GM12878 (cell line): ENCODE measurements at regions not wholly inside any gene's neighbourhood (a gene's known extent, or its start where the extent isn't known, plus 50 kb on each side); places are given as distances from the start of the nearest gene placed in this dataset.

ENCODE experiments used
- ATAC-seq: fragments of 200-7000 bp; cut with Tn5 transposase; 3 replicates; pipeline ENCODE4 v1.9.1; 2020; ENCODE audit warnings: mild to moderate bottlenecking, moderate library complexity
- BruUV-seq: library from RNA; stranded (reverse); fragments of 400-500 nt; replicated peaks from 2 replicates; lab custom pipeline; 2021; lab: Mats Ljungman, UMichigan
- CTCF ChIA-PET: fragments of 300-600 bp; sonication (Branson Sonifier 250); formaldehyde crosslinking; extraction: SDS; loops from one replicate; lab custom pipeline; 2021; ENCODE audit warnings: inconsistent platforms; lab: Yijun Ruan, JAX
- POLR2A ChIA-PET: fragments of 350-600 bp; formaldehyde crosslinking; extraction: SDS; loops from one replicate; lab custom pipeline; 2021; ENCODE audit warnings: inconsistent platforms; lab: Charles Lee
- RAD21 ChIA-PET: fragments of 300-600 bp; sonication (Branson Sonifier 250); formaldehyde crosslinking; loops from one replicate; lab custom pipeline; 2023; ENCODE audit warnings: antibody characterized with exemption; ENCODE audit not compliant: unreplicated experiment; lab: Charles Lee
- SMC1A ChIA-PET: fragments of 300-600 bp; sonication (Branson Sonifier 250); formaldehyde crosslinking; loops from one replicate; lab custom pipeline; 2023; ENCODE audit not compliant: unreplicated experiment, uncharacterized antibody; lab: Charles Lee
- DNase-seq: peaks from one replicate; pipeline ENCODE4 v3.0.0-alpha.2; 2011; ENCODE audit warnings: low read depth, low spot score
- FAIRE-seq: peaks from 3 replicates; lab custom pipeline; 2011; peaks lifted over from hg19 to GRCh38; lab: Jason Lieb, UNC
- H2AFZ ChIP-seq: 2 replicates; pipeline ENCODE4 v1.6.0; 2011; ENCODE audit warnings: low read depth, low read length, control low read depth; ENCODE audit not compliant: control insufficient read depth
- H3K27ac ChIP-seq: 2 replicates; pipeline ENCODE4 v1.5.1; 2011; ENCODE audit warnings: control low read depth; ENCODE audit not compliant: control insufficient read depth, insufficient read depth
- H3K27me3 ChIP-seq, 2 experiments: replicated peaks in 1 of 2; 2 replicates each; pipeline versions ENCODE4 v1.6.0 to v1.6.1; 2011; ENCODE audit warnings: low read length in 1 of 2; ENCODE audit not compliant: control insufficient read depth in 2 of 2, insufficient read depth in 2 of 2
- H3K36me3 ChIP-seq, 2 experiments: 2 replicates each; pipeline ENCODE4 v1.5.1; 2011; ENCODE audit warnings: low read length in 1 of 2; ENCODE audit not compliant: control insufficient read depth in 2 of 2, insufficient read depth in 2 of 2
- H3K4me1 ChIP-seq: 2 replicates; pipeline ENCODE4 v1.6.1; 2011; ENCODE audit warnings: mild to moderate bottlenecking, low read length, moderate library complexity, mixed read lengths; ENCODE audit not compliant: control insufficient read depth, insufficient read depth
- H3K4me2 ChIP-seq: 2 replicates; pipeline ENCODE4 v1.6.0; 2011; ENCODE audit warnings: control low read depth; ENCODE audit not compliant: control insufficient read depth, insufficient read depth
- H3K4me3 ChIP-seq: fragments of 200-600 bp; sonication (generic); 2 replicates; pipeline ENCODE4 v1.5.1; 2016
- H3K79me2 ChIP-seq: 2 replicates; pipeline ENCODE4 v1.6.0; 2011; ENCODE audit warnings: low read length; ENCODE audit not compliant: control insufficient read depth, insufficient read depth
- H3K9ac ChIP-seq: 2 replicates; pipeline ENCODE4 v1.8.0; 2011; ENCODE audit warnings: low read length, control low read depth, mixed read lengths; ENCODE audit not compliant: control insufficient read depth, insufficient read depth
- H3K9me3 ChIP-seq: replicated peaks from 3 replicates; pipeline ENCODE4 v1.5.1; 2011; ENCODE audit warnings: mild to moderate bottlenecking, low read length; ENCODE audit not compliant: control insufficient read depth, insufficient read depth
- H4K20me1 ChIP-seq: 2 replicates; pipeline ENCODE4 v1.6.0; 2011; ENCODE audit not compliant: control insufficient read depth, insufficient read depth
- MEF2A ChIP-seq: IDR thresholded peaks from 2 replicates; pipeline ENCODE4 v1.6.1; 2011; ENCODE audit warnings: low read depth, mild to moderate bottlenecking, low read length, moderate library complexity; ENCODE audit not compliant: insufficient read depth
- STAT3 ChIP-seq: IDR thresholded peaks from 2 replicates; pipeline ENCODE4 v1.6.1; 2011; ENCODE audit warnings: low read depth, low read length, improper control_type of control experiment
- WGBS: methylation state at CpG from one replicate; pipeline ENCODE4 v1.1.6; 2016; ENCODE audit warnings: low lambda C conversion rate; ENCODE audit not compliant: insufficient replicate concordance, insufficient coverage; ENCODE audit errors: missing lambda C conversion rate; 5-methylcytosine and 5-hydroxymethylcytosine counted together
- in situ Hi-C: fragments of 300-500 bp; cut with MboI; formaldehyde crosslinking; loops from 9 replicates; pipeline ENCODE4 v1.14.3; 2018; ENCODE audit warnings: mixed read lengths
- intact Hi-C: fragments of 100-400 bp; cut with micrococcal nuclease; formaldehyde crosslinking; loops from one replicate; pipeline ENCODE4 v1.14.2; 2022; ENCODE audit not compliant: unreplicated experiment
- TF ChIP-seq, protein P1 (sequence below): fragments of 150-350 bp; IDR thresholded peaks from 2 replicates; pipeline ENCODE4 v1.6.1; 2016; ENCODE audit warnings: low read depth, low read length
- TF ChIP-seq, protein P2 (sequence below): IDR thresholded peaks from 2 replicates; pipeline ENCODE4 v1.6.1; 2011; ENCODE audit warnings: borderline replicate concordance, low read depth, mild to moderate bottlenecking, moderate library complexity, low read length; ENCODE audit not compliant: insufficient read depth, poor library complexity, severe bottlenecking
- TF ChIP-seq, protein P3 (sequence below): IDR thresholded peaks from 2 replicates; pipeline ENCODE4 v1.6.1; 2011; ENCODE audit warnings: low read depth, mild to moderate bottlenecking, low read length, moderate library complexity, borderline replicate concordance; ENCODE audit errors: extremely low read depth
- TF ChIP-seq, protein P4 (sequence below): IDR thresholded peaks from 2 replicates; pipeline ENCODE4 v1.6.1; 2011; ENCODE audit warnings: borderline replicate concordance, low read depth, mild to moderate bottlenecking, moderate library complexity, mixed read lengths, low read length; ENCODE audit not compliant: insufficient read depth; ENCODE audit errors: extremely low read length

DNA sequence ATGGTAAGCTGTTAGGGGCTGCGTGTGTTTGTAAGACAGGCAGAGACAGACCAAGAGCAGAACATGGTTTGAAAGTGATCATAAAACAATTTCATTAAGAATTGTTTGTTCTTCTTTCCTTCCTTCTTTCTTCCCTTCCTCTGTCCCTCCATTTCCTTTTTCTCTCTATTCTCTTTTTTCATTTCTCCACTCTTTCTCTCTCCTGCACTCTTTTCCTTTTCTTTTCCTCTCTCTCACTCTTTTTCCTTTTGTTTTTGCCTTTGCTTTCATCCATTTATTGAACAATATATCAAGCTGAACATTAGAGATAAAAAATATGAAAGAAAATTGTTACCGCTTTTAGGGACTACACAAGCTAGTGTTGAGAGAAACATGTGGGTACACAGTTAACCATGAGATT lies 62.2 kb upstream of the GOLIM4 start:
- WGBS = 80% methylated on average over 2 of the region's 2 CpGs
- peaks cover 5% of the 10 kb centered on the region; the same call in 1 of the 2 replicates for H3K4me1 ChIP-seq
- no peaks in the 10 kb centered on the region for H3K79me2 ChIP-seq
- DNase-seq = no peak
- FAIRE-seq = no peak
- ChIA-PET POLR2A (interaction anchor here (0.6 to 0.7 kb wide), 4 partner anchors 20 to 1742 kb away, joined by 3 to 7 read pairs (median 4); no protein-coding TSS in a partner anchor), RAD21 (no interaction called here), CTCF (interaction anchor here (0.6 to 3.3 kb wide), 5 partner anchors 7 to 376 kb away, joined by 3 to 17 read pairs (median 11); no protein-coding TSS in a partner anchor), SMC1A (interaction anchor here (1.5 kb wide), 1 partner anchor 105 kb away, joined by 6 read pairs; no protein-coding TSS in a partner anchor)
- no peak overlapping the region for H3K27ac ChIP-seq
- no peaks in the 10 kb centered on the region for H4K20me1 ChIP-seq
- no peak for ATAC-seq
- no peak overlapping the region for H3K4me3 ChIP-seq
- no peak overlapping the region for H3K4me2 ChIP-seq
- H3K27me3 ChIP-seq = no peaks in the 10 kb centered on the region
- intact Hi-C loops = no loop called here
- in situ Hi-C loops = no loop called here
- H3K9ac ChIP-seq = no peak overlapping the region
- TF ChIP-seq MEF2A (no peak), STAT3 (no peak)
- TF ChIP-seq, protein P1, sequence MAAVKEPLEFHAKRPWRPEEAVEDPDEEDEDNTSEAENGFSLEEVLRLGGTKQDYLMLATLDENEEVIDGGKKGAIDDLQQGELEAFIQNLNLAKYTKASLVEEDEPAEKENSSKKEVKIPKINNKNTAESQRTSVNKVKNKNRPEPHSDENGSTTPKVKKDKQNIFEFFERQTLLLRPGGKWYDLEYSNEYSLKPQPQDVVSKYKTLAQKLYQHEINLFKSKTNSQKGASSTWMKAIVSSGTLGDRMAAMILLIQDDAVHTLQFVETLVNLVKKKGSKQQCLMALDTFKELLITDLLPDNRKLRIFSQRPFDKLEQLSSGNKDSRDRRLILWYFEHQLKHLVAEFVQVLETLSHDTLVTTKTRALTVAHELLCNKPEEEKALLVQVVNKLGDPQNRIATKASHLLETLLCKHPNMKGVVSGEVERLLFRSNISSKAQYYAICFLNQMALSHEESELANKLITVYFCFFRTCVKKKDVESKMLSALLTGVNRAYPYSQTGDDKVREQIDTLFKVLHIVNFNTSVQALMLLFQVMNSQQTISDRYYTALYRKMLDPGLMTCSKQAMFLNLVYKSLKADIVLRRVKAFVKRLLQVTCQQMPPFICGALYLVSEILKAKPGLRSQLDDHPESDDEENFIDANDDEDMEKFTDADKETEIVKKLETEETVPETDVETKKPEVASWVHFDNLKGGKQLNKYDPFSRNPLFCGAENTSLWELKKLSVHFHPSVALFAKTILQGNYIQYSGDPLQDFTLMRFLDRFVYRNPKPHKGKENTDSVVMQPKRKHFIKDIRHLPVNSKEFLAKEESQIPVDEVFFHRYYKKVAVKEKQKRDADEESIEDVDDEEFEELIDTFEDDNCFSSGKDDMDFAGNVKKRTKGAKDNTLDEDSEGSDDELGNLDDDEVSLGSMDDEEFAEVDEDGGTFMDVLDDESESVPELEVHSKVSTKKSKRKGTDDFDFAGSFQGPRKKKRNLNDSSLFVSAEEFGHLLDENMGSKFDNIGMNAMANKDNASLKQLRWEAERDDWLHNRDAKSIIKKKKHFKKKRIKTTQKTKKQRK = no peak
- TF ChIP-seq, protein P2, sequence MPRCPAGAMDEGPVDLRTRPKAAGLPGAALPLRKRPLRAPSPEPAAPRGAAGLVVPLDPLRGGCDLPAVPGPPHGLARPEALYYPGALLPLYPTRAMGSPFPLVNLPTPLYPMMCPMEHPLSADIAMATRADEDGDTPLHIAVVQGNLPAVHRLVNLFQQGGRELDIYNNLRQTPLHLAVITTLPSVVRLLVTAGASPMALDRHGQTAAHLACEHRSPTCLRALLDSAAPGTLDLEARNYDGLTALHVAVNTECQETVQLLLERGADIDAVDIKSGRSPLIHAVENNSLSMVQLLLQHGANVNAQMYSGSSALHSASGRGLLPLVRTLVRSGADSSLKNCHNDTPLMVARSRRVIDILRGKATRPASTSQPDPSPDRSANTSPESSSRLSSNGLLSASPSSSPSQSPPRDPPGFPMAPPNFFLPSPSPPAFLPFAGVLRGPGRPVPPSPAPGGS = no peak
- TF ChIP-seq, protein P3, sequence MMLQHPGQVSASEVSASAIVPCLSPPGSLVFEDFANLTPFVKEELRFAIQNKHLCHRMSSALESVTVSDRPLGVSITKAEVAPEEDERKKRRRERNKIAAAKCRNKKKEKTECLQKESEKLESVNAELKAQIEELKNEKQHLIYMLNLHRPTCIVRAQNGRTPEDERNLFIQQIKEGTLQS = no peak
- TF ChIP-seq, protein P4, sequence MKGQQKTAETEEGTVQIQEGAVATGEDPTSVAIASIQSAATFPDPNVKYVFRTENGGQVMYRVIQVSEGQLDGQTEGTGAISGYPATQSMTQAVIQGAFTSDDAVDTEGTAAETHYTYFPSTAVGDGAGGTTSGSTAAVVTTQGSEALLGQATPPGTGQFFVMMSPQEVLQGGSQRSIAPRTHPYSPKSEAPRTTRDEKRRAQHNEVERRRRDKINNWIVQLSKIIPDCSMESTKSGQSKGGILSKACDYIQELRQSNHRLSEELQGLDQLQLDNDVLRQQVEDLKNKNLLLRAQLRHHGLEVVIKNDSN = no peak
- TF ChIP-seq, all 136 proteins: peak for 0
- Histone ChIP-seq H2AFZ (no peak overlapping the region), H3K9me3 (no peaks in the 10 kb centered on the region; the same call in 1 of the 3 replicates), H3K36me3 (no peaks in the 10 kb centered on the region)
- no TSS peak for BruUV-seq
